GM12864 (cell line): ENCODE measurements at regions not wholly inside any gene's neighbourhood (a gene's known extent, or its start where the extent isn't known, plus 50 kb on each side); places are given as distances from the start of the nearest gene placed in this dataset.
"Not testable (repeated sequence)": the region's sequence is repeated elsewhere in the genome, so short reads cannot be mapped to it uniquely, and the experiment has no call there.

Experiments
- DNase-seq: peaks from one replicate; pipeline ENCODE4 v3.0.0-alpha.2; 2011; ENCODE audit warnings: low read depth
- H3K4me3 ChIP-seq: 2 replicates; pipeline ENCODE4 v1.5.1; 2011; ENCODE audit warnings: mild to moderate bottlenecking, low read depth, low read length, control low read depth
- TF ChIP-seq, protein P1 (sequence below): IDR thresholded peaks from 2 replicates; pipeline ENCODE4 v1.5.1; 2011; ENCODE audit warnings: low read depth, mild to moderate bottlenecking, moderate library complexity, low read length, control low read depth, inconsistent platforms; ENCODE audit errors: missing control alignments

DNA sequence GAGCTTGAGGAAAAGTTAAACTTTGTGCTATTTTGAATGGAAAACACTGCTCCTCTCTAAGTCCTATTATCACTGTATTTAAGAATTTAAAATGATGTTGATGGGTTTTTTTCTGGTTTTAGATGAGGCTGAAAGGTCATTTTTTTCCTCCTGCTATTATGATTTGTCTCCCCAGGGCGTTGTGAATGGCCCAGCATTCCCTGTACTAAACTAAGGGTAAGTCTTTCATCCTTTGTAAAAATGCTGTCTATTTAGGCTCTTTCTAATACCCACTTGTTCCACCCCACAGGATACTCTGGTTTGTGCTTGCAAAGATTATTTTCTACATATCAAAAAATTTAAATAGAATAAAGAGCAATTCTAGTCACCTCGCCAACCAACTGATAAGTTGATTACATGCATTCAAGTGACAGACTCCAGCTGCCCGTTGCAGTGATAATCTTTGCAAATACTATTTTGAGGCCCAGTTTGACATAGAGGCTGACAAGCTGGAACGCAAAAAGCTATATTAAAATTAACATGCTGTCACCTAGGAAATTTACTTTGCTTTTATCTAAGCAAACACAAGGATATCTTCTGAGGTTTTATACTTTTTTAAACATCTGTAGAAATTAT is 222.3 kb upstream of the TMEM229A start:
- H3K4me3 ChIP-seq: no peak overlapping the region
- no peak for DNase-seq
- TF ChIP-seq, protein P1, sequence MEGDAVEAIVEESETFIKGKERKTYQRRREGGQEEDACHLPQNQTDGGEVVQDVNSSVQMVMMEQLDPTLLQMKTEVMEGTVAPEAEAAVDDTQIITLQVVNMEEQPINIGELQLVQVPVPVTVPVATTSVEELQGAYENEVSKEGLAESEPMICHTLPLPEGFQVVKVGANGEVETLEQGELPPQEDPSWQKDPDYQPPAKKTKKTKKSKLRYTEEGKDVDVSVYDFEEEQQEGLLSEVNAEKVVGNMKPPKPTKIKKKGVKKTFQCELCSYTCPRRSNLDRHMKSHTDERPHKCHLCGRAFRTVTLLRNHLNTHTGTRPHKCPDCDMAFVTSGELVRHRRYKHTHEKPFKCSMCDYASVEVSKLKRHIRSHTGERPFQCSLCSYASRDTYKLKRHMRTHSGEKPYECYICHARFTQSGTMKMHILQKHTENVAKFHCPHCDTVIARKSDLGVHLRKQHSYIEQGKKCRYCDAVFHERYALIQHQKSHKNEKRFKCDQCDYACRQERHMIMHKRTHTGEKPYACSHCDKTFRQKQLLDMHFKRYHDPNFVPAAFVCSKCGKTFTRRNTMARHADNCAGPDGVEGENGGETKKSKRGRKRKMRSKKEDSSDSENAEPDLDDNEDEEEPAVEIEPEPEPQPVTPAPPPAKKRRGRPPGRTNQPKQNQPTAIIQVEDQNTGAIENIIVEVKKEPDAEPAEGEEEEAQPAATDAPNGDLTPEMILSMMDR: no peak

DNA sequence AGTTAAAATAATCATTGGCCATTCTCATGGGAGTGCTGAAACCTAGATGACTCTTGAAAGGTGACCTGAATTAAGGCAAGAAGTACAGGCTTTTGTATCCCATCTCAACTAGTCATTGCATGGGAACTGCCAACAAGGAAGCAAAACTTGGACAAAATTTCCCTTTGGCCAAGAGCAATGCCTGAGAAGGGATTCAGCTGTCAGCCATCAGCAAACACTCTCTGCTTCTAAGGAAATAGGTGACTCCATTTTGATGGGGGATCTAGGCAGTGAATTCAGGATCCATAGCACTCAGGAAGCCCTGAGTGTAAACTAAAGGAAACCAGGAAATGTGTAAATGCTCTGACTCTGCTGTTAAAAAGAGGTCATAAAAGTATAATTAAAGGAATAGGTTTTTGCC is 221.5 kb upstream of the TMEM229A start:
- DNase-seq: no peak
- H3K4me3 ChIP-seq: no peak overlapping the region
- TF ChIP-seq, protein P1: no peak

GRCh38 chr7:124251636-124252035 is 218.8 kb upstream of the TMEM229A start:
- no peak overlapping the region for H3K4me3 ChIP-seq
- TF ChIP-seq, protein P1: no peak
- no peak for DNase-seq

DNA sequence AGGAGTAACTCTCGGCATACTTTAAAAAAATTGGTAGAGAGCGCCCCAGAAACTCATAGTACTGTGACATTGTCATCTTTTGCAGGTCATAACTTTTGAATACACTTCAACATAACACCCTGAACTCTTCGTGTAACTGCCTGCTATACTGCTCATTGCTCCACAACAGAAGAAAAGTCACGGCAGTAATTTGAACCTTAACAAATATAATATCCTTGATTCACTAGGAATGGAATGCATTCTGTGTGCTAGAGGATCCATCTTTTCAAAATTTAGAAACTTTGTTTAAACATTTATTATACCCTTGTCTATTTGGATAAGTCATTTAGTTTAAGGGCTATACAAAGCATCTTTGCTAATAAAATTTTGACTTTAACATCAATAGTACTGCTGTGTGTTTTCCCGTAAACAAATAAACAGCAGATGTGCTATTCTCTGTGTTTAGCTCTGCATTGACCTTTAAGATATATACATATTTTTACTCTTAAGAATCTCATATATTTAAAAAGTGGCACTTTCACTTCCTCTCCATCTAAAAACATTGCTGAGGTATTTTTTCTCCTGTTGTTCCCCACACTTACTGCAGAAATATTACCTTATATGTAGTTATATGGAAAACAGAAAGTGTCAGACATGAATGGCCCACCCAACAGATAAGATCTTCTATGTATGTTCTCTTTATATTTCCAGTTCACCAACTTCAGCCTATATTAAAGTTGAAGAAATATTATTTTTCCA is 217.6 kb upstream of the TMEM229A start:
- H3K4me3 ChIP-seq: no peak overlapping the region
- no peak for DNase-seq
- TF ChIP-seq, protein P1: no peak

- H3K4me3 ChIP-seq: no peak overlapping the region
- TF ChIP-seq, protein P1: no peak
- no peak for DNase-seq
Observed at GRCh38 chr7:124247691-124248090, 214.8 kb upstream of the TMEM229A start.

- H3K4me3 ChIP-seq: no peak overlapping the region
- no peak for DNase-seq
- TF ChIP-seq, protein P1: no peak
Observed at GRCh38 chr7:124246262-124246863, 213.5 kb upstream of the TMEM229A start.

DNA sequence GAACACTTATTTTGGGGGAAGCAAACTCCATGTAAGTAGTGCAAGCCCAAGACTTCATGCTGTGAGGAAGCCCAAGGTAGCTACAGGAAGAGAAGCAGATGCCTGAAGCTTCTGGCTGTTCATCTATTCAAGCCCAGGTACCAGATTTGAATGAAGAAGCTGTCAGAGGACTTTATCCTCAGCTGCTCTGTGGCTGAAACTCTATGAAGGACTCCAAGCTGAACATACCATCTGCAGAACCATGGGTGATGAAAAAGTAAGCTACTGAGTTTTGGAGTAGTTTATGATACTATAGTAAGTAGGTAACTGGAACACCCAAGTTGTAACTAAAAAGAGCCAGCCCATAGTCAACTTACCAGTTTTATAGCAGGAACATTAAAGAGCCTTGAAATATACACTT is 211.6 kb upstream of the TMEM229A start:
- not testable (repeated sequence) for DNase-seq, H3K4me3 ChIP-seq
